Epithelial cell of esophagus (primary cell): ENCODE measurements at regions not wholly inside any gene's neighbourhood (a gene's known extent, or its start where the extent isn't known, plus 50 kb on each side); places are given as distances from the start of the nearest gene placed in this dataset.
"Not testable (repeated sequence)": the region's sequence is repeated elsewhere in the genome, so short reads cannot be mapped to it uniquely, and the experiment has no call there.

ENCODE experiments used
- DNase-seq: peaks from one replicate; pipeline ENCODE4 v3.0.0; 2010; ENCODE audit warnings: low read depth
- H3K4me3 ChIP-seq: 2 replicates; pipeline ENCODE4 v1.5.1; 2011; ENCODE audit warnings: mild to moderate bottlenecking, low read length, control low read depth
- TF ChIP-seq, protein P1 (sequence below): IDR thresholded peaks from 2 replicates; pipeline ENCODE4 v1.5.1; 2011; ENCODE audit warnings: low read depth, mild to moderate bottlenecking, low read length, control low read depth, inconsistent platforms; ENCODE audit not compliant: insufficient read depth; ENCODE audit errors: missing control alignments

DNA sequence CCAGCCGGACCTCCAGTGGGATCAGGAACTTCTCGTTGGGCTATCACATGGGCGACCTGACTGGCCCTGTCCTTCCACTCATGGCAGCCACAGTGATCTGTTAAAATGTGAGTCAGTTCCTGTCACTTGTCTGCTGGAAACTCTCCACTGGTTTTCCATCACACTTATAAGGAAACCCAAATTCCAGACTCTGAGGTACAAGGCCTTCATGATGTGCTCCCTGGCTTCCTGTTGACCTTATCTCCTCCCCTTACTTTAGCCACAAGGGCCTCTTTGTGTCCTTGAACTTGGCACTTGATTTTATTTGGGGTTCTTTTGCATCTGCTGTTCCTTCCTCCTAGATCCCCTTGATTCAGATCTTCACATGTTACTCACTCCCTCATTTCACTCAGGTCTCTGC, 96.8 kb downstream of the TENT5C start:
- no peak overlapping the region for H3K4me3 ChIP-seq
- TF ChIP-seq, protein P1, sequence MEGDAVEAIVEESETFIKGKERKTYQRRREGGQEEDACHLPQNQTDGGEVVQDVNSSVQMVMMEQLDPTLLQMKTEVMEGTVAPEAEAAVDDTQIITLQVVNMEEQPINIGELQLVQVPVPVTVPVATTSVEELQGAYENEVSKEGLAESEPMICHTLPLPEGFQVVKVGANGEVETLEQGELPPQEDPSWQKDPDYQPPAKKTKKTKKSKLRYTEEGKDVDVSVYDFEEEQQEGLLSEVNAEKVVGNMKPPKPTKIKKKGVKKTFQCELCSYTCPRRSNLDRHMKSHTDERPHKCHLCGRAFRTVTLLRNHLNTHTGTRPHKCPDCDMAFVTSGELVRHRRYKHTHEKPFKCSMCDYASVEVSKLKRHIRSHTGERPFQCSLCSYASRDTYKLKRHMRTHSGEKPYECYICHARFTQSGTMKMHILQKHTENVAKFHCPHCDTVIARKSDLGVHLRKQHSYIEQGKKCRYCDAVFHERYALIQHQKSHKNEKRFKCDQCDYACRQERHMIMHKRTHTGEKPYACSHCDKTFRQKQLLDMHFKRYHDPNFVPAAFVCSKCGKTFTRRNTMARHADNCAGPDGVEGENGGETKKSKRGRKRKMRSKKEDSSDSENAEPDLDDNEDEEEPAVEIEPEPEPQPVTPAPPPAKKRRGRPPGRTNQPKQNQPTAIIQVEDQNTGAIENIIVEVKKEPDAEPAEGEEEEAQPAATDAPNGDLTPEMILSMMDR: no peak
- DNase-seq: no peak

DNA sequence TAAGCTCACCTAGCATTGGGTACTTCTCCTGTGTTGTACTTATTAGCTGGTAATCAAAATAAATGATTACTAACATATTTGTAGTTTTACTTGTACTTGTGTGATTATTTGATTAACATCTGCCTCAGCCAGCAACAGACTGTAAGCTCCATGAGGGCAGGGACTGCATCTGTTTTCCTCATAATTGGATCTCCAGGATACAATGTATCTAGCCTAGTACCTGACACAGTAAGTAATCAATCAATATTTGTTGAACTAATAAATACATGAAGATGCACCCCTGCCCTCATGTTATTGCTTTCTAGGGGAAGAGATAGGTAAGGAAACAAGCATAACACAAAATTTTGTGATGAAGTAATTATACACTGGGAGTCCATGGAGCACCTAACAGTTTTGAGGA, 101.5 kb downstream of the TENT5C start:
- TF ChIP-seq, protein P1: no peak
- DNase-seq: no peak
- no peak overlapping the region for H3K4me3 ChIP-seq

DNA sequence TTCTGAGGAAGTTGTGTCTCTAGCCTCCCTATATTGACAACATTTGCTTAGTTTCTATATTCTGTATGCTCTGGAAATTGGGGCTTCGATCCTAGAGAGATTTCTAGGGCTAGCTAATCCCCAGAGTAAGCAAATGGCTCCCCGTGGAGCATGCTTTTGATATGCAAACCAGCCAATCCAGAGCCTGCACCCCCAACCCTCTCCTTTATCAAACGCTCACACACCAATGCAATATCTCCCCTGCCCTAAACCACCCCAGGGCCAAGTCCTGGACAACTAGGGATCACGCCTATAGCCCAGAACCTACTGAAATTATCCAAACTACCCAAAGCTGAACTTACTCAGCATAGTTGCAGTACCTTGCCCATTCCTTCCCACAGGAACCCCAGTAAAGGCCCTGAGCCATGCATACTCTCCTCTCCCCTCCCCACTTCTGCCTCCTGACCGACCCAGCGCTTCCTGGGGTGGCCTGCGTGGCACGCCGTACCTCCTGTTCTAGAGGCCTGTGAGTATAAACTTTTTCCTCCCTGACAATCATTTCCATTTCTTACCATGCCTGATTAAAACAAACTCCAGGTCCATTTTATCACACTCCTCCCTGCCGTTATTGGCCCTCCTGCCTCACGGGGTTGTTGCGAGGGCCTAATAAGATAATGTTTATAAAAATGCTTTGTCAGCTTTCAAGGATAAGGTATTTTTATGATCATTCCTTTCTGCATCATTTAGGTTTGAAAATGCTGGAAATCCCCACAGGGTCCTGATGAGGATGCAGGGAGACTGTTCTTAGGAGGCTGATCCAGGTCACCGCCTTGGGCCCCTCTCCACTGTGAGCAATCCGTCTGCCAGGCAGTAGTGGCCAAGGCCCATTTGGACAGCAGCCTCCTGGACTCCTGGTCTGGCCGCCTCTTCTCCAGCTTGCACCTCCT, 102.7 kb downstream of the TENT5C start:
- no peak overlapping the region for H3K4me3 ChIP-seq
- DNase-seq: no peak
- TF ChIP-seq, protein P1: no peak

DNA sequence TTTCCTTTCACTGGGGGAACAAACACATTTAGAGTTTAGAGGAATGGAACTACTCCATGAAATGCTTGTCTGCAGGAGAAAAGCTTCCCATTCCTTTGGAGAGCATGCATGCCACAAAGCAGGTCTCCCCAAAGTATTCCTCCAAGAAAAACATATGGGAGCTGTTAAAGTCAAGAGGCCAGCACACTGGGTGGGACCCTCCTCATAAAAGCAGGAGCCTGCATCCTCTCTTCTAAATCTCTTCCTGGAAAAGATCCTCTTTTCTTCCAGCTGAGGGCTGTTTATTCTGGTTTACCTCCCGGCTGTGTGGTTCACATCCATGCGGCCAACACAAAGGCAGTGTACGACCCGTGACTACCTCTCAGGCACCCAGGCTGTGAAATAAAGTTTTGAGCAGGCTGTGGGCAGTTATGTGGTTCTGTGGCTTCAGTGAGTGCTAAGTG, 103.4 kb downstream of the TENT5C start:
- TF ChIP-seq, protein P1: no peak
- no peak for DNase-seq
- H3K4me3 ChIP-seq: no peak overlapping the region

DNA sequence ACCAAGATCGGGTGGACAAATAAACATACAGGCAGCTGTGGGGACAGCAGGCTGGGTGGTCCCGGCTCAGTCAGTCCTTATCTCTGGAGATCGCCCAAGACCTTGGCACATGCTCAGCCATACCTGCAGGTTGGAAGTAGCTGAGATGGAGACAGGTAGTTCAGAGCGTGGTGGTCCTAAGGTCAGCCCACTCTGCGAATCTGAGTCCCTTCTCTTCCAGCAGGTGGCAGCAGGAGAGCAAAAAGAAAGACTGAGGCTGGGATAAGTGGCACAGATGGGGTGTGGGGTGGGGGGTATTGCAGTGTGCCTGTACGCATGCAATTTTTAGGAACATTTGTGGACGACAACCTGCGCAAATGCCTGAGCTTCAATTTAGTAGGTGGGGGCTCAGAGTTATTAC, 104.9 kb downstream of the TENT5C start:
- TF ChIP-seq, protein P1: no peak
- no peak overlapping the region for H3K4me3 ChIP-seq
- DNase-seq: no peak

DNA sequence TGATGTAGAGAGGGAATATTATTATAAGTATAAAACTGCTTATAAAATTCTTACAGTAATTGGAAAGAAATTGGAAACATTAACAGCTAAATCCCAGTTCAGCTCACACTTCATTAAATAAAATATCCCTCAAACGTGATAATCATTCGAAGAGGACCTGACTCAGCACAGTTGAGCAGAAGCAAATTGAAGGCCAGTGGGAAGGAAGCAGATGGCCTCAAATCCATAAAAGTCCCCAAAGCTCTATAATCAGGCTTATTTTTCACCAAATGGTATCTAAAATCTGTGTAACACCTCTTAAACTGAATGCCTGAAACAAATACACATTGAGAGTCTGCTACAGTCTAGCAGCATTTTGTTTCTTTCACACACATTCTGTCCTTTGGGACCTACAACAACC, 106.8 kb downstream of the TENT5C start:
- no peak overlapping the region for H3K4me3 ChIP-seq
- no peak for DNase-seq
- TF ChIP-seq, protein P1: no peak

DNA sequence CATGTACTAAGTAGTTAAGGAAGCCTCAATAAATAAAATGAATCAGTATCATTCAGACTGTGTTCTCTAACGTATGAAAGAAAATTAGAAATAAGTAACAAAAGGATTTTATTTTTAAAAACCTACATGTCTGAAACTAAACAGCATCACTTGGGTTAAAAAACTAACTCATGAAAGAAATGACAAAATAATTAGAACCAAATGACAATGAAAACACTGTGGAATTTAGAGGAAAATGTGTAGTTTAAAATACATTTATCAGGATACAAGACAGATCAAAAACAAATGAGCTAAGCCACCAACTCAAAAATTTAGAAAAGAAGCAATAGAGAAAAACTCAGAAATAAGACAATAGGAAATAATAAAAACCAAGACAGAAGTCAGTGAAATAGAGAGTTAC, 108.7 kb downstream of the TENT5C start:
- TF ChIP-seq, protein P1: no peak
- no peak overlapping the region for H3K4me3 ChIP-seq
- DNase-seq: no peak

DNA sequence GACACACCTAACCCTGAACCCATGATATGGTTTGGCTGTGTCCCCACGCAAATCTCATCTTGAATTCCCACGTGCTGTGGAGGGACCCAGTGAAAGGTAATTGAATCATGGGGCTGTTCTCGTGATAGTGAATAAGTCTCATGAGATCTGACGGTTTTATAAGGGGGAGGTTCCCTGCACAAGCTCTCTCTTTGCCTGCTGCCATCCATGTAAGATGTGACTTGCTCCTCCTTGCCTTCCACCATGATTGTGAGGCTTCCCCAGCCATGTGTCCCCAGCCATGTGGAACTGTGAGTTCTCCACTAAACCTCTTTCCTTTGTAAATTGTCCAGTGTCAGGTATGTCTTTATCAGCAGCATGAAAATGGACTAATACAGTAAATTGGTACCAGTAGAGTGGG, 110.2 kb downstream of the TENT5C start:
- H3K4me3 ChIP-seq, DNase-seq: not testable (repeated sequence)

DNA sequence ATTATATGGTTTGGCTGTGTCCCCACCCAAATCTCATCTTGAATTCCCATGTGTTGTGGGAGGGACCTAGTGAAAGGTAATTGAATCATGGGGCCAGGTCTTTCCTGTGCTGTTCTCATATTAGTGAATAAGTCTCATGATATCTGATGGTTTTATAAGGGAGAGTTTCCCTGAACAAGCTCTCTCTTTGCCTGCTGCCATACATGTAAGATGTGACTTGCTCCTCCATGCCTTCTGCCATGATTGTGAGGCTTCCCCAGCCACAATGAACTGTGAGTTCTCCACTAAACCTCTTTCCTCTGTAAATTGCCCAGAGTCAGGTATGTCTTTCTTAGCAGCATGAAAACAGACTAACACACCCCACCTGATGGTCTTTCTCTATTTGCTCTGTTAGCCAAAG, 112.1 kb downstream of the TENT5C start:
- not testable (repeated sequence) for H3K4me3 ChIP-seq, DNase-seq

DNA sequence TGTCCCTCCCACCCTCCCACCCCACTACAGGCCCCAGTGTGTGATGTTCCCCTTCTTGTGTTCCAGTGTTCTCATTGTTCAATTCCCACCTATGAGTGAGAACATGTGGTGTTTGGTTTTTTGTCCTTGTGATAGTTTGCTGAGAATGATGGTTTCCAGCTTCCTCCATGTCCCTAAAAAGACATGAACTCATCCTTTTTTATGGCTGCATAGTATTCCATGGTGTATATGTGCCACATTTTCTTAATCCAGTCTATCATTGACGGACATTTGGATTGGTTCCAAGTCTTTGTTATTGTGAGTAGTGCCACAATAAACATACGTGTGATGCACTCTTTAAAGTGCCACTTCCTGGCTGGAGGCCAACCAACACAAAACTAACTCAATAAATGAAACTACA, 112.7 kb downstream of the TENT5C start:
- DNase-seq, H3K4me3 ChIP-seq: not testable (repeated sequence)
